BJ (cell line): ENCODE measurements at regions not wholly inside any gene's neighbourhood (a gene's known extent, or its start where the extent isn't known, plus 50 kb on each side); places are given as distances from the start of the nearest gene placed in this dataset.
"Not testable (repeated sequence)": the region's sequence is repeated elsewhere in the genome, so short reads cannot be mapped to it uniquely, and the experiment has no call there.

Source experiments
- CTCF ChIA-PET: fragments of 350-600 bp; formaldehyde crosslinking; extraction: SDS; loops from one replicate; lab custom pipeline; 2021; ENCODE audit warnings: antibody characterized with exemption, inconsistent platforms; lab: Yijun Ruan, JAX
- POLR2A ChIA-PET: fragments of 300-600 bp; sonication (Branson Sonifier 250); formaldehyde crosslinking; extraction: SDS; loops from one replicate; lab custom pipeline; 2021; ENCODE audit warnings: antibody characterized with exemption; lab: Charles Lee
- DNase-seq: peaks from one replicate; pipeline ENCODE4 v3.0.0-alpha.2; 2011; ENCODE audit warnings: low read depth
- H3K27me3 ChIP-seq: 2 replicates; pipeline ENCODE4 v1.6.0; 2011; ENCODE audit warnings: low read length; ENCODE audit not compliant: control insufficient read depth, insufficient read depth
- H3K36me3 ChIP-seq: 2 replicates; pipeline ENCODE4 v1.5.1; 2011; ENCODE audit warnings: low read length; ENCODE audit not compliant: control insufficient read depth, insufficient read depth
- H3K4me3 ChIP-seq: 2 replicates; pipeline ENCODE4 v1.5.1; 2011; ENCODE audit warnings: low read depth, mild to moderate bottlenecking, control low read depth, low read length
- CTCF ChIP-seq: IDR thresholded peaks from 2 replicates; pipeline ENCODE4 v1.5.1; 2011; ENCODE audit warnings: low read depth, mild to moderate bottlenecking, control low read depth, inconsistent platforms, low read length, moderate library complexity; ENCODE audit not compliant: insufficient read depth

- DNase-seq, result no peak
- ChIA-PET POLR2A (no interaction called here), CTCF (interaction anchor here (1.6 kb wide), 1 partner anchor 26 kb away, joined by 4 read pairs; no protein-coding TSS in a partner anchor)
These were observed 139.7 kb downstream of the EMP1 start for GRCh38 chr12:13336216-13336615.

DNA sequence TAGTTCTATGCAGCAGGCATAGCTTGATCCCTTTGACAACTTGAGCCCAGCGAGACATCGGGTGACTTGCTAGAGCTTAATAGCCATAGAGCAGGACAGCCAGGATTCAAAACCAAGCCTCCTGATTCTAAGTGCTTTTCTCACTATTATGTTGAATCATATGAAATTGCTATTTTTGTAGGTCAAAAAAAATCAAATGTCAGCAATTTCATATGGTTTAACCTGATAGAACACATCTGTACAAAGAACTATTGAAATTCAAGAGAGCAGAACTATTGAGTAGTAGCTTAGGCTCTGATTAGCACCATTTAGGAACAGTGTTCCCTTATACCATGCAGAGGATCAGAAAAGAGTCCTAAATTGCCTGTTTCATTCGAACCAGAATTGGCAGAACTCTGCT, 132.0 kb downstream of the EMP1 start:
- TF ChIP-seq CTCF, result no peak
- DNase-seq, result no peak
- Histone ChIP-seq H3K36me3 (no peaks in the 10 kb centered on the region), H3K4me3 (no peak overlapping the region), H3K27me3 (0 out of 2 replicates have a peak, but pooled peaks cover 2% of the 10 kb centered on the region)
- CTCF ChIA-PET, result no interaction called here
- POLR2A ChIA-PET, result no interaction called here

More at GRCh38 chr12:13336216-13336615, 139.7 kb downstream of the EMP1 start:
- no peaks in the 10 kb centered on the region for H3K27me3 ChIP-seq
- no peak for TF ChIP-seq CTCF
- H3K36me3 ChIP-seq, result no peaks in the 10 kb centered on the region
- H3K4me3 ChIP-seq, result no peak overlapping the region

DNA sequence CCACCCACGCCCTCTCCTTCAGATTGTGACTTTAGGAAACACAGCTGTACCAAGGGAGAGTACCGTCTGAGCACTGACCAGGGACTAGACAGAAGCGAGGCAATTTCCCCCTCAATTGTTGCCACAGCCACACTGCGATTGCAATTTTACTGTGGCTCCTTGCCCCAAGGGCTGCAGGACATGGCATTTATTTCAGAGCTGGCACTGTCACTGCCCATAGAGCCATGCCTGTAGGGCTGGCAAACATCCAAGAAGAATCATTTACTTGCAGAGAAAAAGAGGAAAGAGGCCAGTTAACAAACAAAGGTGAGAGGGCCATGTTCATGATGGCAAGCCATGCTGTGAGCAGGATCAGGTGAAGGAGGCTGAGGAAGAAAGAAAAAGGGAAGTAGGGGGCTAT, 129.6 kb downstream of the EMP1 start:
- TF ChIP-seq CTCF, result no peak
- H3K4me3 ChIP-seq, result no peak overlapping the region
- ChIA-PET CTCF (interaction anchor here (1.4 kb wide), 1 partner anchor 15 kb away, joined by 5 read pairs; no protein-coding TSS in a partner anchor), POLR2A (no interaction called here)
- no peaks in the 10 kb centered on the region for H3K36me3 ChIP-seq
- 0 out of 2 replicates have a peak, but pooled peaks cover 2% of the 10 kb centered on the region for H3K27me3 ChIP-seq
- DNase-seq, result no peak

DNA sequence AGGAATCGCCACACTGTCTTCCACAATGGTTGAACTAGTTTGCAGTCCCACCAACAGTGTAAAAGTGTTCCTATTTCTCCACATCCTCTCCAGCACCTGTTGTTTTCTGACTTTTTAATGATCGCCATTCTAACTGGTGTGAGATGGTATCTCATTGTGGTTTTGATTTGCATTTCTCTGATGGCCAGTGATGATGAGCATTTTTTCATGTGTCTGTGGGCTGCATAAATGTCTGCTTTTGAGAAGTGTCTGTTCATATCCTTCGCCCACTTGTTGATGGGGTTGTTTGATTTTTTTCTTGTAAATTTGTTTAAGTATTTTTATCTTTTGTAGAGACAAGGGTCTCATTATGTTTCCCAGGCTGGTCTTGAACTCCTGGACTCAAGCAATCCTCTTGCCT, 128.5 kb downstream of the EMP1 start:
- DNase-seq, POLR2A ChIA-PET, H3K36me3 ChIP-seq, H3K4me3 ChIP-seq, CTCF ChIA-PET, H3K27me3 ChIP-seq: not testable (repeated sequence)

- no peak for TF ChIP-seq CTCF
- H3K27me3 ChIP-seq, result no peaks in the 10 kb centered on the region; the same call in none of the 2 replicates
- CTCF ChIA-PET, result interaction anchor here (0.5 to 1.1 kb wide), 2 partner anchors 40 to 63 kb away, joined by 3 to 4 read pairs; no protein-coding TSS in a partner anchor
- H3K36me3 ChIP-seq, result no peaks in the 10 kb centered on the region
- H3K4me3 ChIP-seq, result no peak overlapping the region
- DNase-seq, result no peak
- POLR2A ChIA-PET, result no interaction called here
These were observed 121.9 kb downstream of the EMP1 start for GRCh38 chr12:13318231-13319015.
